KG1 (cell line): ENCODE measurements at regions not wholly inside any gene's neighbourhood (a gene's known extent, or its start where the extent isn't known, plus 50 kb on each side); places are given as distances from the start of the nearest gene placed in this dataset.

Experiments
- DNase-seq: peaks from one replicate; lab custom pipeline; 2025; lab: John Stamatoyannopoulos, UW

GRCh38 chr7:440059-440749 is 79.4 kb downstream of the PDGFA start:
- no peak for DNase-seq

GRCh38 chr7:441684-442421 is 77.8 kb downstream of the PDGFA start:
- DNase-seq = no peak

- no peak for DNase-seq
Observed at GRCh38 chr7:442457-442856, 77.2 kb downstream of the PDGFA start.

- no peak for DNase-seq
Observed at GRCh38 chr7:443279-443833, 76.3 kb downstream of the PDGFA start.

GRCh38 chr7:444606-445005 is 75.0 kb downstream of the PDGFA start:
- no peak for DNase-seq

- DNase-seq = no peak
Observed at GRCh38 chr7:445020-445419, 74.6 kb downstream of the PDGFA start.

GRCh38 chr7:445563-446288 is 73.9 kb downstream of the PDGFA start:
- DNase-seq = no peak

- DNase-seq = no peak
Observed at GRCh38 chr7:446289-446935, 73.2 kb downstream of the PDGFA start.
